ENCODE measurements at regions not wholly inside any gene's neighbourhood (a gene's known extent, or its start where the extent isn't known, plus 50 kb on each side); places are given as distances from the start of the nearest gene placed in this dataset.

GRCh38 chr18:55927831-55928230 lies 339.8 kb upstream of the TCF4 start (continued):
- TF ChIP-seq CHD7 (IDR thresholded peaks at IDR 0.05; ENCODE audit: insufficient replicate concordance, low read length) (no peak), RBBP5 (IDR thresholded peaks at IDR 0.05; ENCODE audit: borderline replicate concordance, low read depth, low read length) (no peak), JUN (IDR thresholded peaks at IDR 0.05; ENCODE audit: low read depth, low read length) (no peak), SAP30 (IDR thresholded peaks at IDR 0.05; ENCODE audit: insufficient read depth, insufficient replicate concordance, low read length) (no peak), SIN3A (conservative IDR thresholded peaks at IDR 0.05 in 1 of 2, IDR thresholded peaks at IDR 0.05 in 1 of 2; ENCODE audit: low read depth in 1 of 2, low read length in 2 of 2) (no peak)

Data from H1 (cell line).